ENCODE measurements at regions not wholly inside any gene's neighbourhood (a gene's known extent, or its start where the extent isn't known, plus 50 kb on each side); places are given as distances from the start of the nearest gene placed in this dataset.
A peak's percentile ranks its signal among the peaks of the same experiment; 100 is the strongest.

GRCh38 chr22:49017482-49018329 is 810.0 kb downstream of the BRD1 start:
- no peak for TF ChIP-seq CTCF (IDR thresholded peaks at IDR 0.05)
- no peak overlapping the region for H3K4me3 ChIP-seq
- H3K9me3 ChIP-seq (replicated peaks in 1 of 3), result no peaks in the 10 kb centered on the region
- peak in 4 of 7 donors; percentile 4 to 34 (median 6) for DNase-seq
- intact Hi-C loops (cut with DNase I), result no loop called here
- WGBS, 4 donors, result 78 to 93% (median 86%) methylated on average over 19 to 21 of the region's 21 CpGs
- H3K4me1 ChIP-seq (replicated peaks in 1 of 2), result no peaks in the 10 kb centered on the region
- no peaks in the 10 kb centered on the region for H3K36me3 ChIP-seq (replicated peaks in 1 of 2)
- H3K27ac ChIP-seq, result no peak overlapping the region
- H3K27me3 ChIP-seq, result no peaks in the 10 kb centered on the region

- peak in 4 of 7 donors; percentile 2 to 24 (median 8) for DNase-seq
Measured at GRCh38 chr22:49016909-49017481, 810.7 kb downstream of the BRD1 start.

GRCh38 chr22:49015993-49016908 is 811.4 kb downstream of the BRD1 start:
- Histone ChIP-seq H3K27me3 (no peaks in the 10 kb centered on the region), H3K27ac (no peak overlapping the region), H3K9me3 (replicated peaks in 1 of 3) (no peaks in the 10 kb centered on the region), H3K4me1 (replicated peaks in 1 of 2) (no peaks in the 10 kb centered on the region), H3K36me3 (replicated peaks in 1 of 2) (no peaks in the 10 kb centered on the region), H3K4me3 (no peak overlapping the region)
- DNase-seq, result peak in 3 of 7 donors; percentile 12 to 46 (median 22)
- TF ChIP-seq CTCF (IDR thresholded peaks at IDR 0.05) (no peak), POLR2A (IDR thresholded peaks at IDR 0.05) (no peak)
- 42 to 61% (median 51%) methylated on average over 22 to 26 of the region's 26 CpGs for WGBS, 4 donors
- intact Hi-C loops (cut with DNase I), result no loop called here

More at GRCh38 chr22:49016909-49017481, 810.7 kb downstream of the BRD1 start:
- TF ChIP-seq CTCF (IDR thresholded peaks at IDR 0.05), result no peak
- no peak for TF ChIP-seq POLR2A (IDR thresholded peaks at IDR 0.05)
- Histone ChIP-seq H3K27ac (no peak overlapping the region), H3K4me3 (no peak overlapping the region), H3K4me1 (replicated peaks in 1 of 2) (no peaks in the 10 kb centered on the region), H3K27me3 (no peaks in the 10 kb centered on the region), H3K9me3 (replicated peaks in 1 of 3) (no peaks in the 10 kb centered on the region), H3K36me3 (replicated peaks in 1 of 2) (no peaks in the 10 kb centered on the region)
- WGBS, 4 donors, result 81 to 92% (median 87%) methylated on average over 13 to 16 of the region's 16 CpGs
- intact Hi-C loops (cut with DNase I), result no loop called here

- Histone ChIP-seq H3K27ac (no peak overlapping the region), H3K4me3 (no peak overlapping the region), H3K4me1 (replicated peaks in 1 of 2) (no peaks in the 10 kb centered on the region), H3K9me3 (replicated peaks in 1 of 3) (no peaks in the 10 kb centered on the region), H3K36me3 (replicated peaks in 1 of 2) (no peaks in the 10 kb centered on the region), H3K27me3 (no peaks in the 10 kb centered on the region)
- DNase-seq, result peak in 3 of 7 donors; percentile 2 to 31 (median 6)
- TF ChIP-seq POLR2A (IDR thresholded peaks at IDR 0.05), result no peak
- intact Hi-C loops (cut with DNase I), result no loop called here
- WGBS, 4 donors, result 87 to 94% (median 92%) methylated on average over 11 to 13 of the region's 13 CpGs
Measured at GRCh38 chr22:49015459-49015858, 812.2 kb downstream of the BRD1 start.

Measured in adrenal gland (tissue), 9 donors.